Astrocyte (in vitro differentiated cells and primary cell): ENCODE measurements at regions not wholly inside any gene's neighbourhood (a gene's known extent, or its start where the extent isn't known, plus 50 kb on each side); places are given as distances from the start of the nearest gene placed in this dataset.

Experiments
- DNase-seq: peaks from one replicate; pipeline ENCODE4 v3.0.0-alpha.2; 2010; ENCODE audit warnings: low read depth
- FAIRE-seq: peaks from 2 replicates; lab custom pipeline; 2011; peaks lifted over from hg19 to GRCh38; lab: Jason Lieb, UNC
- H2AFZ ChIP-seq: 2 replicates; pipeline ENCODE4 v1.6.0; 2012; ENCODE audit warnings: low read depth, low read length, inconsistent platforms
- H3K27ac ChIP-seq: 2 replicates; pipeline ENCODE4 v1.5.1; 2011; ENCODE audit warnings: low read depth, low read length, inconsistent platforms
- H3K27me3 ChIP-seq: 2 replicates; pipeline ENCODE4 v1.6.0; 2011; ENCODE audit warnings: low read length, inconsistent platforms; ENCODE audit not compliant: insufficient read depth
- H3K36me3 ChIP-seq: 2 replicates; pipeline ENCODE4 v1.5.1; 2011; ENCODE audit warnings: low read length, inconsistent platforms; ENCODE audit not compliant: insufficient read depth
- H3K4me1 ChIP-seq: 2 replicates; pipeline ENCODE4 v1.5.1; 2011; ENCODE audit warnings: low read length, inconsistent platforms; ENCODE audit not compliant: insufficient read depth
- H3K4me2 ChIP-seq: 2 replicates; pipeline ENCODE4 v1.6.0; 2012; ENCODE audit warnings: low read length, inconsistent platforms
- H3K4me3 ChIP-seq: 2 replicates; pipeline ENCODE4 v1.5.1; 2011; ENCODE audit warnings: low read depth, mild to moderate bottlenecking, low read length, inconsistent platforms; ENCODE audit not compliant: insufficient read depth
- H3K79me2 ChIP-seq: 2 replicates; pipeline ENCODE4 v1.6.0; 2012; ENCODE audit warnings: mild to moderate bottlenecking, low read length, inconsistent platforms; ENCODE audit not compliant: insufficient read depth
- H3K9ac ChIP-seq: 2 replicates; pipeline ENCODE4 v1.6.0; 2012; ENCODE audit warnings: mild to moderate bottlenecking, low read length, inconsistent platforms
- H3K9me3 ChIP-seq: 2 replicates; pipeline ENCODE4 v1.5.1; 2012; ENCODE audit warnings: low read depth, mild to moderate bottlenecking, low read length, inconsistent platforms; ENCODE audit not compliant: insufficient read depth
- H4K20me1 ChIP-seq: 2 replicates; pipeline ENCODE4 v1.6.0; 2012; ENCODE audit warnings: low read length, inconsistent platforms; ENCODE audit not compliant: insufficient read depth
- H3K27ac Mint-ChIP-seq: one replicate; pipeline ENCODE4 v1.8.0; 2021; ENCODE audit warnings: mild to moderate bottlenecking, mixed read lengths; ENCODE audit not compliant: unreplicated experiment
- H3K27me3 Mint-ChIP-seq: one replicate; pipeline ENCODE4 v1.8.0; 2021; ENCODE audit warnings: low read depth, mixed read lengths; ENCODE audit not compliant: unreplicated experiment
- H3K36me3 Mint-ChIP-seq: one replicate; pipeline ENCODE4 v1.8.0; 2021; ENCODE audit warnings: low read depth, mixed read lengths; ENCODE audit not compliant: unreplicated experiment
- H3K4me1 Mint-ChIP-seq: one replicate; pipeline ENCODE4 v1.8.0; 2021; ENCODE audit warnings: low read depth, mixed read lengths; ENCODE audit not compliant: unreplicated experiment
- H3K4me3 Mint-ChIP-seq: one replicate; pipeline ENCODE4 v1.8.0; 2021; ENCODE audit warnings: mild to moderate bottlenecking, moderate library complexity, mixed read lengths; ENCODE audit not compliant: unreplicated experiment
- H3K9me3 Mint-ChIP-seq: one replicate; pipeline ENCODE4 v1.8.0; 2021; ENCODE audit warnings: mild to moderate bottlenecking, mixed read lengths; ENCODE audit not compliant: unreplicated experiment
- EZH2 ChIP-seq: IDR thresholded peaks from 2 replicates; pipeline ENCODE4 v1.6.1; 2012; ENCODE audit warnings: mild to moderate bottlenecking, low read length, inconsistent platforms; ENCODE audit not compliant: insufficient read depth
- TF ChIP-seq, protein P1 (sequence below): IDR thresholded peaks from 2 replicates; pipeline ENCODE4 v1.5.1; 2011; ENCODE audit warnings: low read depth, mild to moderate bottlenecking, inconsistent platforms, low read length, moderate library complexity; ENCODE audit not compliant: insufficient read depth

DNA sequence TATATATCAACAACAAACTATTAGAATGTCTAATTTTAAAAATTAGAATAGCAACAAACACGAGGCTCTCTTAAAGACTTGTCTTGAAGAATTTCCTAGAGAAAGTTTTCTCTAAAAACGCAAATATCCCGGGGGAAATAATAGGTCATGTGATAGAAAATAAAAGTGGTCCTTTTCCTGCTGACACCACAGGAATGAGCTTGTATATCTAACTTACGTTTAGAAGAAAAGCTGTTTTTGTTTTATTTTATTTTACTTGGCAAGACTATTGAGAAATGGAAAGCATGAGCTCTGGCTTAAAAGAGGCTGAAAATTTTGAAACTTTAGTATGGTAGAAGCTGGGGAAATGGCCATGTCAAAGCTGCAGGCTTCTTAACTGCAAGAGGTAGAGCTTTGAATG lies 465.0 kb downstream of the AGTPBP1 start:
- peaks cover 2% of the 10 kb centered on the region for H3K27me3 ChIP-seq
- H3K36me3 ChIP-seq: no peaks in the 10 kb centered on the region
- H3K4me1 ChIP-seq: no peaks in the 10 kb centered on the region
- no peaks in the 10 kb centered on the region for H3K79me2 ChIP-seq
- no peak overlapping the region for H3K9ac ChIP-seq
- H3K27ac ChIP-seq: no peak overlapping the region
- H3K4me3 ChIP-seq: no peak overlapping the region
- DNase-seq: no peak
- Mint-ChIP-seq H3K4me3 (no peak overlapping the region), H3K27ac (no peak overlapping the region), H3K9me3 (no peaks in the 10 kb centered on the region), H3K36me3 (no peaks in the 10 kb centered on the region), H3K27me3 (peaks cover 4% of the 10 kb centered on the region), H3K4me1 (peaks cover 2% of the 10 kb centered on the region)
- no peak overlapping the region for H3K4me2 ChIP-seq
- no peaks in the 10 kb centered on the region for H3K9me3 ChIP-seq
- no peak overlapping the region for H2AFZ ChIP-seq
- FAIRE-seq: no peak
- TF ChIP-seq, protein P1, sequence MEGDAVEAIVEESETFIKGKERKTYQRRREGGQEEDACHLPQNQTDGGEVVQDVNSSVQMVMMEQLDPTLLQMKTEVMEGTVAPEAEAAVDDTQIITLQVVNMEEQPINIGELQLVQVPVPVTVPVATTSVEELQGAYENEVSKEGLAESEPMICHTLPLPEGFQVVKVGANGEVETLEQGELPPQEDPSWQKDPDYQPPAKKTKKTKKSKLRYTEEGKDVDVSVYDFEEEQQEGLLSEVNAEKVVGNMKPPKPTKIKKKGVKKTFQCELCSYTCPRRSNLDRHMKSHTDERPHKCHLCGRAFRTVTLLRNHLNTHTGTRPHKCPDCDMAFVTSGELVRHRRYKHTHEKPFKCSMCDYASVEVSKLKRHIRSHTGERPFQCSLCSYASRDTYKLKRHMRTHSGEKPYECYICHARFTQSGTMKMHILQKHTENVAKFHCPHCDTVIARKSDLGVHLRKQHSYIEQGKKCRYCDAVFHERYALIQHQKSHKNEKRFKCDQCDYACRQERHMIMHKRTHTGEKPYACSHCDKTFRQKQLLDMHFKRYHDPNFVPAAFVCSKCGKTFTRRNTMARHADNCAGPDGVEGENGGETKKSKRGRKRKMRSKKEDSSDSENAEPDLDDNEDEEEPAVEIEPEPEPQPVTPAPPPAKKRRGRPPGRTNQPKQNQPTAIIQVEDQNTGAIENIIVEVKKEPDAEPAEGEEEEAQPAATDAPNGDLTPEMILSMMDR: no peak
- TF ChIP-seq EZH2: no peak
- no peaks in the 10 kb centered on the region for H4K20me1 ChIP-seq

DNA sequence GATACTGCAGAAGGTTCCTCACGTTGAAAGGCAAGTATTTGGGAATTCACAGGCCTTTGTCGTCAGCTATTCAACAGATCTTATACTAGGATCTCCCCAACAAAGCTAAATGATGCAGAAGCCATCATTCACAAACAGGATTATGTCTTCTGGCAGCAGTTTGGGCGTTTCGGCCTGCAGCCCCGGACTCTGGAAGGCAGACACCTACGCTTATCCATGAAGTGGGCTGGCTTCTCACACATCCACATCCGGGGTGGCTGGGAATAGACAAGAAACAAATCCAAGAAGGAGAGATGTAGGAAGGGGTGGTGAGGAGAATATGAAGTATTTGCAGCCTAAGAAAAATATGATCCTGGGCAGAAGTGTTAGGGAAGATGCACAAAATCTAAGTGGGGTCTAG lies 471.9 kb downstream of the AGTPBP1 start:
- H3K4me3 ChIP-seq: no peak overlapping the region
- H3K79me2 ChIP-seq: no peaks in the 10 kb centered on the region
- DNase-seq (no peak), FAIRE-seq (no peak)
- H3K36me3 ChIP-seq: no peaks in the 10 kb centered on the region
- no peak for TF ChIP-seq EZH2
- TF ChIP-seq, protein P1: no peak
- no peak overlapping the region for H2AFZ ChIP-seq
- Mint-ChIP-seq H3K4me1 (no peaks in the 10 kb centered on the region), H3K27ac (no peak overlapping the region), H3K36me3 (no peaks in the 10 kb centered on the region), H3K4me3 (no peak overlapping the region), H3K27me3 (no peaks in the 10 kb centered on the region), H3K9me3 (peaks cover 3% of the 10 kb centered on the region)
- H3K27me3 ChIP-seq: peaks cover 4% of the 10 kb centered on the region
- H3K9me3 ChIP-seq: no peaks in the 10 kb centered on the region
- H3K4me2 ChIP-seq: no peak overlapping the region
- no peak overlapping the region for H3K27ac ChIP-seq
- H4K20me1 ChIP-seq: no peaks in the 10 kb centered on the region
- H3K9ac ChIP-seq: no peak overlapping the region
- H3K4me1 ChIP-seq: no peaks in the 10 kb centered on the region

DNA sequence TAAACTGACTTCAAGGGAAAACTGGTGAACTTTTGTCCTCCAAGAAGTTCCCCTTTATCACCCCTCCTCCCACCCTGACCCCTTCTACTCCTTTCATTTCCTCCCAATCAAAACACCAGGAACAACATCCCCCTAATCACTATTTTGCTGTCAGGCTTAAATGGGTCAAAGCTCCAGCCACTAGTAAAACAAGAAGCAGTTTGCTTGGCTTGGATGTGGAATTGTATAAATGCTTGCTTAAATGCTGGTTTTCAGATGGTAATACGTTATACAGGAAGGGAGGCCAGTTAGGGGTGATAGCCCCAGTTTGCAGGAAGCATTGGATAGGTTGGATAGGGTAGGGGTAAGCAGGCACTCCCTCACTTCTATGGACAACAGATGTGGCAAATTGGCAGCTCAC lies 473.6 kb downstream of the AGTPBP1 start:
- no peak overlapping the region for H3K27ac Mint-ChIP-seq

More for the DNA sequence above, 473.6 kb downstream of the AGTPBP1 start:
- Histone ChIP-seq H3K27me3 (peaks cover 8% of the 10 kb centered on the region), H3K79me2 (no peaks in the 10 kb centered on the region), H3K36me3 (no peaks in the 10 kb centered on the region), H3K4me2 (no peak overlapping the region), H3K27ac (no peak overlapping the region), H3K9ac (no peak overlapping the region), H2AFZ (no peak overlapping the region), H4K20me1 (no peaks in the 10 kb centered on the region), H3K4me3 (no peak overlapping the region), H3K9me3 (no peaks in the 10 kb centered on the region), H3K4me1 (no peaks in the 10 kb centered on the region)
- Mint-ChIP-seq H3K27me3 (no peaks in the 10 kb centered on the region), H3K9me3 (peaks cover 3% of the 10 kb centered on the region), H3K4me3 (no peak overlapping the region), H3K36me3 (no peaks in the 10 kb centered on the region), H3K4me1 (no peaks in the 10 kb centered on the region)
- FAIRE-seq (no peak), DNase-seq (no peak)
- TF ChIP-seq EZH2: no peak
